ENCODE measurements at regions not wholly inside any gene's neighbourhood (a gene's known extent, or its start where the extent isn't known, plus 50 kb on each side); places are given as distances from the start of the nearest gene placed in this dataset.

DNA sequence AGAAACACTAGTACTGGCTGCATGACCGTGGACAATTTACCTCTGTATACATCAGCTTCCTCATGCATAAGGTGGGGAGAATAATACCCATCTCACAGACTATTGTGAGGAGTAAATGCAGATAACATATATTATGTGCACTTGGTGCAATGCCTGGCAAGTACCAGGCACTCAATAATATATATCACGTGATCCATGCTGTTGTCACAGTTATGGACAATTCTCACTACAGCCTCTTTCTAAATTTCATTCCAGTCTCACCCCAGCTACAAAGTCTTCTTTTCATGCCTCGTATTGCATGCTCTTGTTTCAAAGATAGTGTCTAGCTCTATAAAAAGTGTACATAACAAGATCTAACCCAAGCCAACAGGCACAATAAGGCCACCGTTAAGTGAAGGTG is 494.3 kb upstream of the ADAMTS9 start:
- peaks cover 7% of the 10 kb centered on the region for H3K9me3 Mint-ChIP-seq
- intact Hi-C loops (cut with micrococcal nuclease): no loop called here
- H3K27me3 Mint-ChIP-seq: no peaks in the 10 kb centered on the region
- H3K4me3 Mint-ChIP-seq: no peak overlapping the region
- DNase-seq: no peak
- H3K36me3 Mint-ChIP-seq: no peaks in the 10 kb centered on the region
- H3K4me1 Mint-ChIP-seq (ENCODE audit: low read depth): no peaks in the 10 kb centered on the region
- ChIA-PET CTCF (no interaction called here), POLR2A (no interaction called here)
- H3K27ac Mint-ChIP-seq: no peak overlapping the region

DNA sequence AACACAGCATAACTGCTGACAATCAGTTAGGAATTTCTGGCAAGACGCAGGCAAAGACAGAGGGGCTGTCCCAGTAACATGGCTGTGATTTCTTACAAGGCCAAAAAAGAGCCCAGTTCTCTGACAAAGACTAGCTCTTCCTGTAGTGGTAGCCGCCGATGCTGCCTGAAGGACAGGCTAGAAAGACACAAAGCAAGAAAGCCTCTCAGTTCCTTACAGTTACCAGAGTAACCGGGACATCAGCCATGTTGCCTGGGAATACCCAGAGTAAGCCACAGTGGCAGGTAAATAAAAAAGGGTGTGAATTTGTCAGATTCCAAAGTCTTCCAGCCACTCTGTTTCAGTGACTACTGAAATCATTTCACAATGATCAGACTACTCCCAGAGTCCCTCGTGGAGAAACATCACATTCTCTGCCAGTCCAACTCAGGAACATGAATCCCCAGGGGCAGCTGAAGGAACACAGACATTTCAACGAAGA is 493.6 kb upstream of the ADAMTS9 start:
- H3K9me3 Mint-ChIP-seq: peaks cover 2% of the 10 kb centered on the region

DNA sequence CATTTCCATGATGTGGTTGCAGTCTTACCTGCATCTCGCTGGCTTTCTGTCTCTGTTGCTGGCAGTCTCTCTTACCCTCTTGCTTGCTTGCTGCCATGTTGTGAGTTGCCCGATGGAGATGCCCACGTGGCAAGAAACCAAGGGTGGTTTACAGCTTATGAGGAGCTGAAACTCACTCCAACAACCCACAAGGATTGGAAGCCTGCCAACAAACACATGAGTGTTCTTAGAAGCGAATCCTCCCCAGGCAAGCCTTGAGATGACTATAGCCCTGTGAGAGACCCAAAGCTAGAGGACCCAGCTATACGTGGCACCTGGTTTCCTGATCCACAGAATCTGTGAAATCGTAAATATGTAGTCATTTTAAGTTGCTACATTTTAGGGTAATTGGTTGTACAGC is 490.9 kb upstream of the ADAMTS9 start:
- H3K27me3 Mint-ChIP-seq: no peaks in the 10 kb centered on the region
- no peak for DNase-seq
- no peak overlapping the region for H3K27ac Mint-ChIP-seq
- H3K36me3 Mint-ChIP-seq: no peaks in the 10 kb centered on the region
- H3K4me1 Mint-ChIP-seq (ENCODE audit: low read depth): no peaks in the 10 kb centered on the region
- H3K9me3 Mint-ChIP-seq: peaks cover 8% of the 10 kb centered on the region
- intact Hi-C loops (cut with micrococcal nuclease): no loop called here
- POLR2A ChIA-PET: no interaction called here
- no peak overlapping the region for H3K4me3 Mint-ChIP-seq
- CTCF ChIA-PET: no interaction called here

More for the DNA sequence above, 493.6 kb upstream of the ADAMTS9 start:
- Mint-ChIP-seq H3K27ac (no peak overlapping the region), H3K36me3 (no peaks in the 10 kb centered on the region), H3K4me1 (ENCODE audit: low read depth) (no peaks in the 10 kb centered on the region), H3K4me3 (no peak overlapping the region), H3K27me3 (no peaks in the 10 kb centered on the region)
- POLR2A ChIA-PET: no interaction called here
- DNase-seq: no peak
- intact Hi-C loops (cut with micrococcal nuclease): no loop called here
- CTCF ChIA-PET: no interaction called here

DNA sequence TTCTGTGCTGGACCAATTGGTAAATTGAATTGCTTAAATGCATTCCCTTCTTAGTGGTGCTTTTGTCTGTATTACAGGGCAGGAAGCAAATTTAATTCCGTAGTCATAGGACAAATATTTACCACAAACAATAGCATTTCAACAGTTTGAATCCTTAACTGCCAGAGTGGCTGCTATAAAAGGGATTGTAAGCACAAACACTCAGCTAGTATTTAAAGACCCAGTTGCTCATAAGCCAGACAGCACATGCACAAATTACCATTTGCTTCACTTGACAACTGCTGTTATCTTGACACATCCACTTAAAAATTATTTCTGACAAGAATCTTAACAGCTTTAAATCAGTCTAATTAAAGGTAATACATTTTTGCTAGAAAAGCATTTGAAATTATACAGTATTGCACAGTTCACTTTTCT is 490.2 kb upstream of the ADAMTS9 start:
- H3K4me3 Mint-ChIP-seq: no peak overlapping the region
- no peaks in the 10 kb centered on the region for H3K27me3 Mint-ChIP-seq
- no peaks in the 10 kb centered on the region for H3K36me3 Mint-ChIP-seq
- intact Hi-C loops (cut with micrococcal nuclease): no loop called here
- H3K9me3 Mint-ChIP-seq: peaks cover 8% of the 10 kb centered on the region
- POLR2A ChIA-PET: no interaction called here
- CTCF ChIA-PET: no interaction called here
- H3K27ac Mint-ChIP-seq: no peak overlapping the region
- DNase-seq: no peak
- H3K4me1 Mint-ChIP-seq (ENCODE audit: low read depth): no peaks in the 10 kb centered on the region

DNA sequence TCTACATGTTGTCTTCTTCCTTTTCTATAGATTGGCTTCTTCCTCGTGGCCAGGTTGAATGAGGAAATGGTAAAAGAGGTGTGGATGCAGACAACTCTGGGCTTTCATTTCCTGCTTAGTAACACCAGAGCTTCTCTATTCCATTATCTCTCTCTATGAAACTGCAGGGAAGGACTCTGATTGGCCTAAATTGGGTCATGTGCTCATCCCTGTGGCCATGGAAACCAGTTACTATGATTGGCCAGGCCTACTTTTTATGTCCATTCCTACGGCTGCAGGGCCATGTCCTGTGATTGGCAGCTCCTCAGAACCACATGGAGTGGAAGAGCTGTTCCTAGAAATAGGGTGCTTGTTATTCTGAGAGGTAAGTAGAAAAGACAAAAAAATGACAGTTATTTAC is 486.9 kb upstream of the ADAMTS9 start:
- Mint-ChIP-seq H3K9me3 (peaks cover 10% of the 10 kb centered on the region), H3K36me3 (no peaks in the 10 kb centered on the region), H3K4me1 (ENCODE audit: low read depth) (no peaks in the 10 kb centered on the region), H3K27me3 (no peaks in the 10 kb centered on the region), H3K4me3 (no peak overlapping the region), H3K27ac (no peak overlapping the region)
- CTCF ChIA-PET: no interaction called here
- POLR2A ChIA-PET: no interaction called here
- intact Hi-C loops (cut with micrococcal nuclease): no loop called here
- no peak for DNase-seq

DNA sequence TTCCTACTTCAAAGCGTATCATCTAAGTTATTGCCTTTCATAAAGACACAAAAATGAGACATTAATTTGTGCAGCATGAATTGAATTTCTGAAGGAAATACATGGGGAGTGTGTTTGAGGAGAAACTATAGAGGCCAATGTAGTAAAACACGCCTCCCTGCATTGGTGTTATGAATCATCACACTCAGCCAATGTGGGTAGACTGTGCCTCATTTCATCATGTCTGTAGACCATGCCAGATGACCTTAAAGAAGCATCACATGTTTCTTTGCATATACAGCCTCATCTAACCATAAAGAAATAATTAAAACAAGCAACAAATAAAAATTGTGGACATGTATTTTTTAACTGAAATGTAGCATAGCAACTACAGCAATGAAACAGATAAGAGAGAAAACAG is 486.0 kb upstream of the ADAMTS9 start:
- H3K4me1 Mint-ChIP-seq (ENCODE audit: low read depth): no peaks in the 10 kb centered on the region
- no peak overlapping the region for H3K27ac Mint-ChIP-seq
- H3K9me3 Mint-ChIP-seq: peaks cover 10% of the 10 kb centered on the region
- DNase-seq: no peak
- ChIA-PET CTCF (no interaction called here), POLR2A (no interaction called here)
- no peaks in the 10 kb centered on the region for H3K27me3 Mint-ChIP-seq
- no peaks in the 10 kb centered on the region for H3K36me3 Mint-ChIP-seq
- intact Hi-C loops (cut with micrococcal nuclease): no loop called here
- no peak overlapping the region for H3K4me3 Mint-ChIP-seq

DNA sequence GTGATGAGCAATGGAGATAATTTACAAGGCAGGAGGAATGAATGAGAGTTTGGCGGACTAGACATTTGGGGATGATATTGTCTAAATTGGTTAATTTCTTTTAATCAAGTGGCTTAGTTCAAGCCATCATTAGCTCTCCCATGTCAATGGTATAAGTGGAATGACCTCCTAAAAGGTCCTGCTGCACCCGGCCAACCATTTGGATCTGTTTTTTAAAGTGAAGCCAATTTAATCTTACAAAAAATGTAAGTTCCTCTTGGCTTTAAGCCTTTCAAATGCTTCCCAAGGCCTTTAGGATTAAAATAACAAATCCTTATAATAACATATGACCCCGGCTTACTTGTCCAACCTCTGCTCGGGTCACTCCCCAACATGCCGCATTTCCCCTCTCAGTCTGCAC is 484.4 kb upstream of the ADAMTS9 start:
- no peaks in the 10 kb centered on the region for H3K4me1 Mint-ChIP-seq (ENCODE audit: low read depth)
- H3K27ac Mint-ChIP-seq: no peak overlapping the region
- H3K36me3 Mint-ChIP-seq: no peaks in the 10 kb centered on the region
- intact Hi-C loops (cut with micrococcal nuclease): no loop called here
- no peaks in the 10 kb centered on the region for H3K27me3 Mint-ChIP-seq
- DNase-seq: no peak
- peaks cover 15% of the 10 kb centered on the region for H3K9me3 Mint-ChIP-seq
- H3K4me3 Mint-ChIP-seq: no peak overlapping the region
- CTCF ChIA-PET: no interaction called here
- POLR2A ChIA-PET: no interaction called here

DNA sequence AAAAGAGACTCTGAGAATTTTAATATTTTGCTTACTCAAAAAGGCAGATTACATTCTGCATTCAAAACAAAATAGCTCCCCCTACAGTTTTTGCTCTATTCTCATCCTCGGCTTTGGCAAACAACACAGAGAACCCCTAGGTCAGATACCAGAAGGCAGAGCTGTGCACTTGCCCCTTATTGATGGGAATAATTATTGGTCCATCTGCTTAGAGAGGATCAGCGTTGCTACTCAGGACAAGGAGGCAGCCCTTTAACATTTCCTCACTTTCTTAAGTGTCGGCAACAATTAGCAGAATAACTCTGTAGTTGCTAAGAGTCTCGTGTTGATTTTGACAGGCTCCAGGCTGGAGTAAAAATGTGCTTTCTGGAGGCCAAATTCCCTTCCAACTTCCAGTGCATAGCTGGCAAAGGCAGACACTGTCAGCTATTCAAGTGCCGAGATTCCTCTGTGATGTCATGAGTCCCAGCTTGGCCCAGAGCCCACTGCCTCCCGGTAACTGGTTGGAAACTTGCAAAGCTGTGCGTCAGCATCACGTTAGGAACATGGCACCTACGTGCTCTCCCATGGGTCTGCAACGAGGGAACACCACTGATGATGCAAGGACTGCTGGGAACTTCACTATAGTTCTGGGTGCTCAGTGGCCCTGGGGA is 482.7 kb upstream of the ADAMTS9 start:
- no peak overlapping the region for H3K27ac Mint-ChIP-seq
- ChIA-PET CTCF (no interaction called here), POLR2A (no interaction called here)
- no peaks in the 10 kb centered on the region for H3K36me3 Mint-ChIP-seq
- no peak for DNase-seq
- intact Hi-C loops (cut with micrococcal nuclease): no loop called here
- H3K4me3 Mint-ChIP-seq: no peak overlapping the region
- no peaks in the 10 kb centered on the region for H3K4me1 Mint-ChIP-seq (ENCODE audit: low read depth)
- peaks cover 19% of the 10 kb centered on the region for H3K9me3 Mint-ChIP-seq
- H3K27me3 Mint-ChIP-seq: no peaks in the 10 kb centered on the region

DNA sequence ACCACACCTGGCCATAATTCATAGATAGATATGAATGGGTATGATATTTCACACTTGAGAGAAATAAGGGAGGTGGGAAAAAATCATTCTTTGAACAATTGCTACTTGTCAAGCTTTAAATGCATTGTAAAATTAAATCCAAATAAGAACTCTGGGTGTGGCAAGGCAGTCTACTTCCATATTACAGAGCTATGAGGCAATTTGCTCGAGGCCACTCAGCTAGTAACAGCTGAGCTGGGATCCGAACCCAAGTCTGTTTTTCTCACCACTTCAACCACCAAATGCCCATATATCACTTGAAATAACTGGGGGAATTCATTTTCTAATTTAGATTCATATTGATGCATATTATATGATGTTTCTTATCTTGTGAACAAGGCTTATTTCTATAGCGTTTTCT is 482.2 kb upstream of the ADAMTS9 start:
- ChIA-PET POLR2A (no interaction called here), CTCF (interaction anchor here (0.5 kb wide), 1 partner anchor 10 kb away, joined by 3 read pairs; no protein-coding TSS in a partner anchor)
- H3K27ac Mint-ChIP-seq: no peak overlapping the region
- no peaks in the 10 kb centered on the region for H3K27me3 Mint-ChIP-seq
- no peaks in the 10 kb centered on the region for H3K4me1 Mint-ChIP-seq (ENCODE audit: low read depth)
- no peak overlapping the region for H3K4me3 Mint-ChIP-seq
- DNase-seq: no peak
- H3K9me3 Mint-ChIP-seq: peaks cover 19% of the 10 kb centered on the region
- intact Hi-C loops (cut with micrococcal nuclease): no loop called here
- H3K36me3 Mint-ChIP-seq: no peaks in the 10 kb centered on the region

DNA sequence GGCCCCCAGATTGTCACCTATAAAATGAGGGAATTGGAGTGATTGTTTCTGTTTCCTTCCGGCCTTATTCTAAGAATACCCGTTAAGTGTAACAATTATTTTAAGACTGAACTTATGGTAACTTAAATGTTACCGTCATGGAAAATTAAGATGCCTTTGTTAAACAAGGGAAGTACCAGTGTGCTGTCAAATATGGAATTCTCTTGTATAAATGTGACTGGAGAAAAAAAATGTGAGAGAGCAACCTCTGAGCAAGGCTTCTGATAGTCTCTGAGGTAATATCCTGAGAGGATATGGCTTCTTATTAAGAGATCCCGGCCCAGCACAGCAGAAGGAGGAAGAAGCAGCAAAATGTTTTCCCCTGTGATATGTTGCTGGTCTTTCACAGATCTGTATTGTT is 480.7 kb upstream of the ADAMTS9 start:
- no peak overlapping the region for H3K4me3 Mint-ChIP-seq
- CTCF ChIA-PET: no interaction called here

DNA sequence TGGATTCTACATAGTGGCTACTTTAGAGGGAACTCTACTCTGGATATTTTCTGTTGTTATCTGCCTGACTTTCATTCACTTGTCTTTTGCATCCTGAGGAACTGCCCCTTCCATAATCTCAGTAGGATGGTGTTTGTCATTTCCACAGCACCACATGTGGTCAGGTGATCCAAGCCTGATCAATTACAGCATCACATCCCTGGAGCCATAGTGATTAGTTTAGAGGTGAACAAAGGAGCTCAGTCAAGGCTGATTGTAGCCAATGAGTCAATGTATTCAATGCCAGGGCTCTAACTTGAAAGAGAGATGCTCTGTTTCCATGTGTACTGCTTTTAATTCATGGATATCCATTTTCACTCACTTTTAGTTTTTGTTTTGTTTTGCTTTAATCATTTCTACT is 478.7 kb upstream of the ADAMTS9 start:
- intact Hi-C loops (cut with micrococcal nuclease): no loop called here
- H3K36me3 Mint-ChIP-seq: no peaks in the 10 kb centered on the region
- H3K27ac Mint-ChIP-seq: no peak overlapping the region
- peaks cover 15% of the 10 kb centered on the region for H3K9me3 Mint-ChIP-seq
- DNase-seq: no peak
- no peaks in the 10 kb centered on the region for H3K4me1 Mint-ChIP-seq (ENCODE audit: low read depth)
- ChIA-PET CTCF (no interaction called here), POLR2A (no interaction called here)
- H3K4me3 Mint-ChIP-seq: no peak overlapping the region
- no peaks in the 10 kb centered on the region for H3K27me3 Mint-ChIP-seq

More for the DNA sequence above, 480.7 kb upstream of the ADAMTS9 start:
- DNase-seq: no peak
- Mint-ChIP-seq H3K27ac (no peak overlapping the region), H3K9me3 (peaks cover 14% of the 10 kb centered on the region), H3K36me3 (no peaks in the 10 kb centered on the region), H3K27me3 (no peaks in the 10 kb centered on the region), H3K4me1 (ENCODE audit: low read depth) (no peaks in the 10 kb centered on the region)
- POLR2A ChIA-PET: no interaction called here
- intact Hi-C loops (cut with micrococcal nuclease): no loop called here

DNA sequence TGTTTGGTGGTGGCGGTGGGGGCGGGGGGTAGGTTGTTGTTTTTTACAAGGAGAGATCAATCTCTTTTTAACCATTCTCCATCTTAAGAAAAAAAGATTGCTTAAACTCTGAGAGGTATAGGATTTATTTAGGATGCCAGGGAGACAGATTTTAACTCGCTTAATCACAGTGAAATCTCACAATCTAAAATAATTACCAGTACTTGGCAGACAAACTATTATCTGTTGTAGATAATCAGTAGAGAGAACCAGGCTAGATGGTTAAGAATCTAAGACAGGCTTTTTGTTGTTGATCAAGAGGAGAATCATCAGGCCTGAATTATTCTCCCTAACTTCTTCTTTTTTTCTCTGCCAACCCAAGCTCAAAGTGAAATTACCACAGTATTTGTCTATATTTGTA is 470.2 kb upstream of the ADAMTS9 start:
- Mint-ChIP-seq H3K27me3 (no peaks in the 10 kb centered on the region), H3K36me3 (no peaks in the 10 kb centered on the region), H3K4me1 (ENCODE audit: low read depth) (no peaks in the 10 kb centered on the region), H3K4me3 (no peak overlapping the region), H3K27ac (no peak overlapping the region), H3K9me3 (peaks cover 3% of the 10 kb centered on the region)
- intact Hi-C loops (cut with micrococcal nuclease): no loop called here
- no peak for DNase-seq
- ChIA-PET POLR2A (no interaction called here), CTCF (no interaction called here)

DNA sequence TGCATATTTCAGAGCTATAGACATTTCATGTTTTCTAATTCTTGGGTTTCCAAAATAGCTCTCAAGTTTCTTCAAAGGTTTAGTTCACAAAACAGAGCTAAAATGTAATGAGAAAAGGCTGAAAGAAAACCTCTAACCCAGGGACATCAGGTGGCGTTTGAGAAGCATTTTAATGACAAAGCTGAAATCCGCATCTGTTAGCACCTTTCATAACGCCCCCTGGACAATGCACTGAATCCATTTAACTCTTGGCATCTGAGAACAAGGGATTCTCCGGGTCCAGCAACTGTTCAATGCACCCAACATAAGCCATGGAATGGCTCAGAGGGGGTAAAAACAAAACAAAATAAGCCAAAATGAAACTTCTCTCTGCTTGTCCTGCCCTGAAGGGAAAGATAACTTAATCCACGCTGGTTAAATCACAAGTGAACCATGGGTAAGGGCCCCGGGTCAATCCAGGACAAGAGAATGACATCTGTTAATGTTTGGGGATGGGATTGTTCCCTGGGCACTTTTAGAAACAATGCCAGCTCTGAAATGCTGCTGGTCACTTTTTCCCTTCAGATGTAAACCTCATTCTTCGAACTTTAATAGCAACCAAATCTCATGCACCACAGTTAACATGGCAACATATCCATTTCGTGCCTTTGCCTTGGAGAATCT is 466.2 kb upstream of the ADAMTS9 start:
- Mint-ChIP-seq H3K36me3 (no peaks in the 10 kb centered on the region), H3K4me1 (ENCODE audit: low read depth) (no peaks in the 10 kb centered on the region), H3K9me3 (peaks cover 7% of the 10 kb centered on the region), H3K4me3 (no peak overlapping the region), H3K27me3 (no peaks in the 10 kb centered on the region), H3K27ac (no peak overlapping the region)
- ChIA-PET POLR2A (interaction anchor here (0.7 kb wide), 1 partner anchor 551 kb away, joined by 4 read pairs; no protein-coding TSS in a partner anchor), CTCF (no interaction called here)
- no peak for DNase-seq
- intact Hi-C loops (cut with micrococcal nuclease): no loop called here

Measured in activated CD4-positive, alpha-beta memory T cell treated with anti-CD3 and anti-CD28 coated beads for 36 hours (primary cell).